HL-60 (cell line): ENCODE measurements at regions not wholly inside any gene's neighbourhood (a gene's known extent, or its start where the extent isn't known, plus 50 kb on each side); places are given as distances from the start of the nearest gene placed in this dataset.
A peak's percentile ranks its signal among the peaks of the same experiment; 100 is the strongest.

Experiments used
- GABPA ChIP-seq: IDR thresholded peaks from 2 replicates; pipeline ENCODE4 v1.6.1; 2012; ENCODE audit warnings: low read depth
- POLR2AphosphoS5 ChIP-seq: IDR thresholded peaks from 2 replicates; pipeline ENCODE4 v1.6.1; 2012; ENCODE audit warnings: low read depth
- SPI1 ChIP-seq: IDR thresholded peaks from 2 replicates; pipeline ENCODE4 v1.6.1; 2012; ENCODE audit warnings: low read depth, mild to moderate bottlenecking, borderline replicate concordance
- TF ChIP-seq, protein P1 (sequence below): IDR thresholded peaks from one replicate; pipeline ENCODE4 v1.5.1; 2011; ENCODE audit warnings: low read length, control low read depth, inconsistent platforms; ENCODE audit not compliant: insufficient read depth
- TF ChIP-seq, protein P2 (sequence below): IDR thresholded peaks from 2 replicates; pipeline ENCODE4 v1.6.1; 2012; ENCODE audit warnings: low read depth; ENCODE audit not compliant: insufficient replicate concordance

- TF ChIP-seq, protein P1, sequence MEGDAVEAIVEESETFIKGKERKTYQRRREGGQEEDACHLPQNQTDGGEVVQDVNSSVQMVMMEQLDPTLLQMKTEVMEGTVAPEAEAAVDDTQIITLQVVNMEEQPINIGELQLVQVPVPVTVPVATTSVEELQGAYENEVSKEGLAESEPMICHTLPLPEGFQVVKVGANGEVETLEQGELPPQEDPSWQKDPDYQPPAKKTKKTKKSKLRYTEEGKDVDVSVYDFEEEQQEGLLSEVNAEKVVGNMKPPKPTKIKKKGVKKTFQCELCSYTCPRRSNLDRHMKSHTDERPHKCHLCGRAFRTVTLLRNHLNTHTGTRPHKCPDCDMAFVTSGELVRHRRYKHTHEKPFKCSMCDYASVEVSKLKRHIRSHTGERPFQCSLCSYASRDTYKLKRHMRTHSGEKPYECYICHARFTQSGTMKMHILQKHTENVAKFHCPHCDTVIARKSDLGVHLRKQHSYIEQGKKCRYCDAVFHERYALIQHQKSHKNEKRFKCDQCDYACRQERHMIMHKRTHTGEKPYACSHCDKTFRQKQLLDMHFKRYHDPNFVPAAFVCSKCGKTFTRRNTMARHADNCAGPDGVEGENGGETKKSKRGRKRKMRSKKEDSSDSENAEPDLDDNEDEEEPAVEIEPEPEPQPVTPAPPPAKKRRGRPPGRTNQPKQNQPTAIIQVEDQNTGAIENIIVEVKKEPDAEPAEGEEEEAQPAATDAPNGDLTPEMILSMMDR: no peak
- no peak for TF ChIP-seq POLR2AphosphoS5
- TF ChIP-seq, protein P2, sequence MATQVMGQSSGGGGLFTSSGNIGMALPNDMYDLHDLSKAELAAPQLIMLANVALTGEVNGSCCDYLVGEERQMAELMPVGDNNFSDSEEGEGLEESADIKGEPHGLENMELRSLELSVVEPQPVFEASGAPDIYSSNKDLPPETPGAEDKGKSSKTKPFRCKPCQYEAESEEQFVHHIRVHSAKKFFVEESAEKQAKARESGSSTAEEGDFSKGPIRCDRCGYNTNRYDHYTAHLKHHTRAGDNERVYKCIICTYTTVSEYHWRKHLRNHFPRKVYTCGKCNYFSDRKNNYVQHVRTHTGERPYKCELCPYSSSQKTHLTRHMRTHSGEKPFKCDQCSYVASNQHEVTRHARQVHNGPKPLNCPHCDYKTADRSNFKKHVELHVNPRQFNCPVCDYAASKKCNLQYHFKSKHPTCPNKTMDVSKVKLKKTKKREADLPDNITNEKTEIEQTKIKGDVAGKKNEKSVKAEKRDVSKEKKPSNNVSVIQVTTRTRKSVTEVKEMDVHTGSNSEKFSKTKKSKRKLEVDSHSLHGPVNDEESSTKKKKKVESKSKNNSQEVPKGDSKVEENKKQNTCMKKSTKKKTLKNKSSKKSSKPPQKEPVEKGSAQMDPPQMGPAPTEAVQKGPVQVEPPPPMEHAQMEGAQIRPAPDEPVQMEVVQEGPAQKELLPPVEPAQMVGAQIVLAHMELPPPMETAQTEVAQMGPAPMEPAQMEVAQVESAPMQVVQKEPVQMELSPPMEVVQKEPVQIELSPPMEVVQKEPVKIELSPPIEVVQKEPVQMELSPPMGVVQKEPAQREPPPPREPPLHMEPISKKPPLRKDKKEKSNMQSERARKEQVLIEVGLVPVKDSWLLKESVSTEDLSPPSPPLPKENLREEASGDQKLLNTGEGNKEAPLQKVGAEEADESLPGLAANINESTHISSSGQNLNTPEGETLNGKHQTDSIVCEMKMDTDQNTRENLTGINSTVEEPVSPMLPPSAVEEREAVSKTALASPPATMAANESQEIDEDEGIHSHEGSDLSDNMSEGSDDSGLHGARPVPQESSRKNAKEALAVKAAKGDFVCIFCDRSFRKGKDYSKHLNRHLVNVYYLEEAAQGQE: no peak
- TF ChIP-seq GABPA: no peak
- TF ChIP-seq SPI1: peak; percentile 85
Observed at GRCh38 chr4:119932277-119932676, 134.4 kb downstream of the MAD2L1 start.
